Upper lobe of right lung (tissue), 1 donor: ENCODE measurements at regions not wholly inside any gene's neighbourhood (a gene's known extent, or its start where the extent isn't known, plus 50 kb on each side); places are given as distances from the start of the nearest gene placed in this dataset.

Experiments
- ATAC-seq: fragments of 200-7000 bp; cut with Tn5 transposase; one replicate; pipeline ENCODE4 v1.9.1; 2020; ENCODE audit warnings: mild to moderate bottlenecking, moderate library complexity
- DNase-seq: peaks from one replicate; pipeline ENCODE4 v3.0.0-alpha.2; 2020
- H3K27ac ChIP-seq: fragments of 200-600 bp; one replicate; pipeline ENCODE4 v1.8.0; 2022
- H3K27me3 ChIP-seq: fragments of 200-600 bp; one replicate; pipeline ENCODE4 v1.8.0; 2022; ENCODE audit warnings: mild to moderate bottlenecking
- H3K36me3 ChIP-seq: fragments of 200-600 bp; one replicate; pipeline ENCODE4 v1.8.0; 2022
- H3K4me1 ChIP-seq: fragments of 200-600 bp; one replicate; pipeline ENCODE4 v1.8.0; 2022
- H3K4me3 ChIP-seq: fragments of 200-600 bp; one replicate; pipeline ENCODE4 v1.8.0; 2022; ENCODE audit warnings: mild to moderate bottlenecking
- H3K9me3 ChIP-seq: fragments of 200-600 bp; one replicate; pipeline ENCODE4 v1.8.0; 2022
- intact Hi-C: fragments of 100-400 bp; cut with DNase I; formaldehyde crosslinking; loops from one replicate; pipeline ENCODE4 v1.11.0; 2022
- TF ChIP-seq, protein P1 (sequence below): fragments of 200-600 bp; IDR thresholded peaks from one replicate; pipeline ENCODE4 v1.8.0; 2022; ENCODE audit warnings: antibody characterized with exemption
- donor health status: DM: no; HTN: yes; CAD: no; lungs with severe emphysema.

DNA sequence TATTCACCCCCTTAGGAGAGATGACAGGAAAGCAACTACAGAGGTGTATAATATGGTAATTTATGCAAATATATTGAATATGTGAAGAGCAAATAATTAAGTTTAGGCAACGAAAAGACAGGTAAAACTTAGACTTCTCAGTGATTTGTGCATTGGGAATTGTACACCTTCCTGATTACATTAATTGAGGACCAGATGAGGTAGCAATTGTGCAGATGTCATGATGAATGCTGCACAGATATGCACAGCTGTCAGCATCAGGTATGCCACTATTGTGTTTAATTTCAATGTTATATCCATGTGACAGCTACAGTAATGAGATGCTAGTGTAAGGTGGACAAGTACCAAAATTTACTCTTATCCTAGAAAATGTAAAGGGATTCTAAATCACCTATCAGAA, 267.2 kb upstream of the FSIP2 start:
- Histone ChIP-seq H3K27me3 (no peaks in the 10 kb centered on the region), H3K9me3 (no peaks in the 10 kb centered on the region), H3K36me3 (no peaks in the 10 kb centered on the region), H3K4me3 (no peak overlapping the region), H3K4me1 (no peaks in the 10 kb centered on the region), H3K27ac (no peak overlapping the region)
- TF ChIP-seq, protein P1, sequence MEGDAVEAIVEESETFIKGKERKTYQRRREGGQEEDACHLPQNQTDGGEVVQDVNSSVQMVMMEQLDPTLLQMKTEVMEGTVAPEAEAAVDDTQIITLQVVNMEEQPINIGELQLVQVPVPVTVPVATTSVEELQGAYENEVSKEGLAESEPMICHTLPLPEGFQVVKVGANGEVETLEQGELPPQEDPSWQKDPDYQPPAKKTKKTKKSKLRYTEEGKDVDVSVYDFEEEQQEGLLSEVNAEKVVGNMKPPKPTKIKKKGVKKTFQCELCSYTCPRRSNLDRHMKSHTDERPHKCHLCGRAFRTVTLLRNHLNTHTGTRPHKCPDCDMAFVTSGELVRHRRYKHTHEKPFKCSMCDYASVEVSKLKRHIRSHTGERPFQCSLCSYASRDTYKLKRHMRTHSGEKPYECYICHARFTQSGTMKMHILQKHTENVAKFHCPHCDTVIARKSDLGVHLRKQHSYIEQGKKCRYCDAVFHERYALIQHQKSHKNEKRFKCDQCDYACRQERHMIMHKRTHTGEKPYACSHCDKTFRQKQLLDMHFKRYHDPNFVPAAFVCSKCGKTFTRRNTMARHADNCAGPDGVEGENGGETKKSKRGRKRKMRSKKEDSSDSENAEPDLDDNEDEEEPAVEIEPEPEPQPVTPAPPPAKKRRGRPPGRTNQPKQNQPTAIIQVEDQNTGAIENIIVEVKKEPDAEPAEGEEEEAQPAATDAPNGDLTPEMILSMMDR, result no peak
- ATAC-seq, result no peak
- intact Hi-C loops, result no loop called here
- DNase-seq, result no peak

DNA sequence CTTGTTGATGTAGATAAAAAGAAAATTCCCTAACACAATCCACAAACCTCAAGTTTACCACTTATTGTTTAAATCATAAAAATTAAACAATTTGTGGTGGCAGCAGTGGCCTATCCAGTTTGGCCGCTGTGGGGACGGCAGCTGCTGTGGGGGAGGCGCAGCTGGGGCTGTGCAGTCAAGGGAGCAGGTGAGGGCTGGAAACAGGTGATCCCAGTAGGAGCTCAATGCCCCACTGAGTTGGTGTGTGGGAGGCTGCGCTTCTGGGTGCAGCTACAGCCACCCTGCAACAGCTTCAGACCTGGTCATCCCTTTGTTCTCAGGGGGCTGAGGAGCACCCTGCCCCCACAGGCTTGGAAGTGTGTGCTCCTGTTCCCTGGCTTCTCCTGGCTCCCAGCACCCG, 266.0 kb upstream of the FSIP2 start:
- TF ChIP-seq, protein P1, result no peak
- no peaks in the 10 kb centered on the region for H3K4me1 ChIP-seq
- no peaks in the 10 kb centered on the region for H3K9me3 ChIP-seq
- intact Hi-C loops, result no loop called here
- H3K36me3 ChIP-seq, result no peaks in the 10 kb centered on the region
- ATAC-seq, result peak; percentile 13
- DNase-seq, result no peak
- H3K27ac ChIP-seq, result no peak overlapping the region
- no peak overlapping the region for H3K4me3 ChIP-seq
- H3K27me3 ChIP-seq, result no peaks in the 10 kb centered on the region

DNA sequence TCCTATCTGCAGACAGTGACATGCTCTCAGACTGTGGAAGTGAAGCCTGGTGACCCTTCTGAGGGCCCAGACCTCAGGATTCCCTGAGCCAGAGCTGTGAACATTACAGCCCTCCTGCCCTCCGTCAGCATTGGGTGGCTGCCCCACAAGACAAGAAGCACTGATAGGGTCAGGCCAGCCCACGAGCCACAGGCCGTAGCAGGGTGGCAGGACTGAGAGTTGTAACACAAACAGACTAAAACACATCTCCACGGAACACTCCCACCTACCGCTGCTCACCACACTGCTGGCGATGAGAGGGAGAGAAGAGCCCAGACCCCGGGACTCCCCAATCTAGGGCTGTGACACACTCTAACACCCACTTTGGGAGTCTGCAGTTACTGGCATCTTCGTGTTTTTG, 264.8 kb upstream of the FSIP2 start:
- H3K36me3 ChIP-seq, result no peaks in the 10 kb centered on the region
- no peaks in the 10 kb centered on the region for H3K9me3 ChIP-seq
- no peak overlapping the region for H3K4me3 ChIP-seq
- no peaks in the 10 kb centered on the region for H3K27me3 ChIP-seq
- DNase-seq (no peak), ATAC-seq (peak; percentile 30)
- no peaks in the 10 kb centered on the region for H3K4me1 ChIP-seq
- no peak overlapping the region for H3K27ac ChIP-seq
- TF ChIP-seq, protein P1, result no peak
- intact Hi-C loops, result no loop called here

DNA sequence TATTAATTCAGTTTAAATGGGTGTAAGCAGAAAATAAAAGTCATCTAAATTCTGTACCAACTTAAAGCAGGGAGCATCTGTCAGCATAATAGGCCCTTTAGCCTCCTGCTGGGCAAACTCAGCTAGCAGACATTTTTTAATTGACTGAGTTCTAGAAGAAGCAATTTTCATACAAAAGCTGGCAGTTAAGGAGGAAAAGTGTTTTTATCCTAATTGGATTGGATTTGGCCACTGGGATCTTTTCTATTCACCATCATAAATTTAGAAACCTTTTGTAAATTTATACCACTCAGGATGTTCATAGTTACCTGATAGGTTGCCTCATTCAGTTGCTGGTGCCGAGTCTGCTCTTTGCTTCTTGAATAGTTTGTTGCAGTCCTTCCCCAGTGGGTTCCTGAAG, 262.7 kb upstream of the FSIP2 start:
- TF ChIP-seq, protein P1, result no peak
- Histone ChIP-seq H3K4me1 (no peaks in the 10 kb centered on the region), H3K9me3 (no peaks in the 10 kb centered on the region), H3K27me3 (no peaks in the 10 kb centered on the region), H3K4me3 (no peak overlapping the region), H3K27ac (no peak overlapping the region), H3K36me3 (no peaks in the 10 kb centered on the region)
- DNase-seq (no peak), ATAC-seq (no peak)
- intact Hi-C loops, result no loop called here

DNA sequence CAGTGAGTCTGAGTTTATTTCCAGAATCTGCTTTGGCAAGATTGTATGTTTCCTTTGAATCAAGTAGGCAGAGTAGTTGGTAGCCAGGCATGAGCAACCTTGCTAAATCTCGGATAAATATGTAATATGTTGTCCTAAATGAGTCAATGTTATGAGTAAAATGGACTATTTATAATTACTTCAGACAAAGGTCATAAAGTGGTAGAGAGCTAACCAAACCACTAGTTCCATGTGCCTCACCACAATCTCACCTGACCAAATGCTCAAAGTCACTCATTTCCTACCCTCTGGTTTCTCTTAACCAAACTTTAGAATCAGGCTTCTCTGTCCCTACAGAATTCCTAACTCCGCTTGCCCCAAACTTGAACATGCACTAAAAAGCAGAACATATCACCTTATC, 261.2 kb upstream of the FSIP2 start:
- no peaks in the 10 kb centered on the region for H3K36me3 ChIP-seq
- H3K9me3 ChIP-seq, result no peaks in the 10 kb centered on the region
- no peaks in the 10 kb centered on the region for H3K27me3 ChIP-seq
- H3K4me1 ChIP-seq, result no peaks in the 10 kb centered on the region
- H3K27ac ChIP-seq, result no peak overlapping the region
- intact Hi-C loops, result no loop called here
- TF ChIP-seq, protein P1, result no peak
- no peak for DNase-seq
- no peak for ATAC-seq
- no peak overlapping the region for H3K4me3 ChIP-seq

DNA sequence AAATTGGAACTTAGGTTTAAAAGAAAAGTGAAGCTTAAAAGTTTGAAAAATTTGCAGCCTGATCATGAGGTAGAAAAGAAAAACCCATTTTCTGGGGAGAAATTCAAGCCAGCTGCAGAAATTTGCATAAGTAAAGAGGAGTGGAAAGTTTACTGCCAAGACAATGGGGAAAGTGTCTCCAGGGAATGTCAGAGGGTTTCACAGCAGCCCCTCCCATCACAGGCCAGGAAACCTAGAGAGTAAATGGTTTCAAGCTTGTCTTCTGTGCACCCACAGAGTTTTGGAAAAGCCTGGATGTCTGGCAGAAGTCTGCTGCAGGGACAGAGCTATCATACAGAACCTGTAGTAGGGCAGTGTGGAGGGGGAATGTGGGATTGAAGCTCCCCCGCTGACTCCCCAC, 254.0 kb upstream of the FSIP2 start:
- Histone ChIP-seq H3K4me3 (no peak overlapping the region), H3K27ac (no peak overlapping the region), H3K27me3 (no peaks in the 10 kb centered on the region), H3K4me1 (no peaks in the 10 kb centered on the region), H3K9me3 (no peaks in the 10 kb centered on the region), H3K36me3 (no peaks in the 10 kb centered on the region)
- TF ChIP-seq, protein P1, result no peak
- no peak for ATAC-seq
- intact Hi-C loops, result no loop called here
- no peak for DNase-seq
